ENCODE measurements at regions not wholly inside any gene's neighbourhood (a gene's known extent, or its start where the extent isn't known, plus 50 kb on each side); places are given as distances from the start of the nearest gene placed in this dataset.

DNA sequence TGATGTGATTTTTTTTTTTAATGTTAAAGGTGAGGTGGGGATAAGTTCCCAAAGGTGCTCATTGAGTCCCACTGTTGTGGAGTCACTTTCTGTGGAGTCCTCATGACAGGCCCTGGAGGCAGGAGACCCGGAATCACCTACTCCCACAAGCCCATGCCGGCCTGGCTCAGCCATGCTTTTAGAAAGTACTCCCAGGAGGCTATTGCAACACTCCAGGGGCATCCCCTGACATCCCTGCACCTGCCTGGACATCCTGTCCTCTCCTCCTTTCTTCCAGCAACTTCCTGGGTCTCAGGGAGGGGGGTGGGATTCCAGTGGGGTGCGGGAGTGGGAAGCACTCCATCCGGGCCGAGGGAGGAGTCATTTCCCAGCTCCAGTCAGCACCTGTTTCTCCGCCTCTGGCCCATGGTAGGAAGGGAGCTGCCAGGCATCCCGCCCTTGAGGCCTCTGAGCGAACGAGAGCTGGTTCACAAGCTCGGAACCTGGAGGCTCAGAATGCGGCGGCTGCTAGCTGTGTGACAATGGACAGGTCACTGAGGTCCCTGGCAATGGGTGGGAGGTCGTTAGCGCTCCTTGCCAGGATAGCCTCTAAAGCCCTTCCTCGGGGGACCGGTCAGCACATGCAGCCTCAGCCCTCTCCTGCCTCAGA, 163.9 kb upstream of the ID2 start:
- no peak for TF ChIP-seq POLR2A (IDR thresholded peaks at IDR 0.05; ENCODE audit: low read depth, low read length)
- TF ChIP-seq POLR2AphosphoS5 (IDR thresholded peaks at IDR 0.05; ENCODE audit: low read depth, low read length): no peak
- no peak for TF ChIP-seq TAF1 (IDR thresholded peaks at IDR 0.05; ENCODE audit: low read depth, low read length)

All from GM12891 (cell line).